ENCODE measurements at regions not wholly inside any gene's neighbourhood (a gene's known extent, or its start where the extent isn't known, plus 50 kb on each side); places are given as distances from the start of the nearest gene placed in this dataset.

GRCh38 chr10:78318305-78318704, 284.6 kb downstream of the RPS24 start:
- TF ChIP-seq CTCF (IDR thresholded peaks at IDR 0.05), result no peak
- TF ChIP-seq POLR2A (IDR thresholded peaks at IDR 0.05), result no peak

Measured in testis (tissue), 2 donors.